ENCODE measurements at regions not wholly inside any gene's neighbourhood (a gene's known extent, or its start where the extent isn't known, plus 50 kb on each side); places are given as distances from the start of the nearest gene placed in this dataset.

DNA sequence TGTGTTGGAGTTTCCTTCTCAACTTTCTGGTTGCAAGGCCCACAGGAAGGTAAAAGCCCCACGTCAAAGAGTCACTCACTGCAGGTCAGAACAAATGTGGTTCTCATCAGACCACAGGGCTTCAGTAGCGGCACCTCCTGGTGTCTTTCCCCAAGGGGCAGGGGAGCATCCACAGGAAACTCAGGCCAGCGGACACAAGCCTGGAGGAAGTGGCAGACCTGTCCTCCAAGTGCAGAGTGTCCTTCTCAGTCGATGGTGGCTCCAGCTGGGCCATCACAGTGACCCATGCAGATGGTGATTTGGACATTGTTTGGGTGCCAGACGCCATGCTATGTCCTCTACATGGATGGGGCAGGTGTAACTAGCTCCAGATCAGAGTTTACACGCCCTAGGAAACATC is 84.9 kb downstream of the ACKR3 start:
- DNase-seq (ENCODE audit: low read depth in 2 of 2) = no peak

DNA sequence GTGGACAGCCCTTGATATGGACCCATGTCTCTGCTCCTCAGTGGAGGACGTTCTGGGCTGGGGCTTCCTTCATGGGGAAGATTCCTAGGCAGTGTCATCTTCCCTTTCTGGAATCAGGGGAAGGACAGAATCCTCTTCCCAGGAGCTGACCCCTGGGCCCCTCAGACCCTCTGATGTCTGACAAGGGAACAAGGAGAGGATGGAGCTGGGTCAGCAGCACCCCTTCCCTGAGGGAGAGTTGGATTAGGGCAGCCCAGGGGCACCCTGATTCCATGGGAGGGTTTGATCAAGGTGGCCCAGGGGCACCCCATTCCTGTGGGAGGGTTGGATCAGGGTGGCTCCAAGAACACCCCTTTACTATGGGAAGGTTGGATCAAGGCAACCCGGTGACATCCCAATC is 86.5 kb downstream of the ACKR3 start:
- DNase-seq (ENCODE audit: low read depth in 2 of 2) = no peak

DNA sequence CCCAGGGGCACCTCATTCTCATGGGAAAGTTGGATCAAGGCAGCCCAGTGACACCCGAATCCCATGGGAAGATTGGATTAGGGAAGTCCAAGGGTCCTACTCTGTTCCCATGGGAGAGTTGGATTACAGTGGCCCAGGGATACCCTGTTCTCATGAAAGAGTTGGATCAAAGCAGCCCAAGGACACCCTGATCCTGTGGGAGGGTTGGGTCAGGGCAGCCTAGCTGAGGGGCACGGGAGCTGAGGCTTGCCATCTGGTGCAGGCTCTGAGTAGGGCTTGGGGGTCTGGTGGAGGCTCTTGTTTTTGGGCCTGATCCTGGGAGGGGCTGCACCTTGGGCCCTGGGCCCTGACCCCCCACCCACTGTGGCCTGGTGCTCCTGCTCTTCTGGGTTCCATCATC is 87.1 kb downstream of the ACKR3 start:
- DNase-seq (ENCODE audit: low read depth in 2 of 2) = no peak

DNA sequence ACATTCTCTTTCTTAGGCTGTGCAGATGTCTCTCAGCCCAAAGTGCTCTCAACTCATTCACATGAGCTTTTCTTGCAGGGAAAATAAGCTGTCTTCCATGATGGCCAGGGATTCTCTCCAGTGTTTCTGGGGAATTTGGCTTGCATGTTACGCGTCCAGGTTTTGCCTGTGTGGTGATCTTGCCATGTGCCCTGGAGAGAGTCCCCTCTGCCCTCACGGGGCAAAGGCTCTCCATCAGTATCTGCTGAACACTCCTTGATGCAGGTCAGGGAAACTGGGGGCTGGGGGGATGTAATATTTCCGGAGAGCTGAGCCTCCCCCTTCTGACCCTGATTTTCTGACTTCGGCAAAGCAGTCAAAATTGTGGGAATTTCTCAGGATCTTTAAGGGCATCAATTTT is 87.6 kb downstream of the ACKR3 start:
- DNase-seq (ENCODE audit: low read depth in 2 of 2) = no peak

DNA sequence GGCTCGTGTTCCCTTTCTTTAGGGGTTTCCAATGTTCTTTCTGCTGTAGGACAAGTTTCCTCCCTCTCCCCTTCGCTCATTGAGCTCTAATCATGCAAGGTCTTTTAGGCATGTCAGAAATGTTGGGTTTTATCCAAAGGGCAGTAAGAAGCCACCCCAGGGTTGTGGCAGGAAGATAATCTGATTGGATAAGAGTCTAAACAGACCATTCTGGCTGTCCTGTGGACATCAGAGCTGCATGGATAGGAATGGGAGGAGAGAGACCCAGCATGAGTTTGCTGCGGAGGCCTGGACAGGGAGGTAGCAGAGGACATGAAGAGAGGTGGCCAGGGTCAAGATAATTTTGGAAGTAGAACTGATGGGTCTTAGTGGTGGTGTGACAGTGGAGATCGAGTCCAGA is 88.2 kb downstream of the ACKR3 start:
- DNase-seq (ENCODE audit: low read depth in 2 of 2) = no peak

DNA sequence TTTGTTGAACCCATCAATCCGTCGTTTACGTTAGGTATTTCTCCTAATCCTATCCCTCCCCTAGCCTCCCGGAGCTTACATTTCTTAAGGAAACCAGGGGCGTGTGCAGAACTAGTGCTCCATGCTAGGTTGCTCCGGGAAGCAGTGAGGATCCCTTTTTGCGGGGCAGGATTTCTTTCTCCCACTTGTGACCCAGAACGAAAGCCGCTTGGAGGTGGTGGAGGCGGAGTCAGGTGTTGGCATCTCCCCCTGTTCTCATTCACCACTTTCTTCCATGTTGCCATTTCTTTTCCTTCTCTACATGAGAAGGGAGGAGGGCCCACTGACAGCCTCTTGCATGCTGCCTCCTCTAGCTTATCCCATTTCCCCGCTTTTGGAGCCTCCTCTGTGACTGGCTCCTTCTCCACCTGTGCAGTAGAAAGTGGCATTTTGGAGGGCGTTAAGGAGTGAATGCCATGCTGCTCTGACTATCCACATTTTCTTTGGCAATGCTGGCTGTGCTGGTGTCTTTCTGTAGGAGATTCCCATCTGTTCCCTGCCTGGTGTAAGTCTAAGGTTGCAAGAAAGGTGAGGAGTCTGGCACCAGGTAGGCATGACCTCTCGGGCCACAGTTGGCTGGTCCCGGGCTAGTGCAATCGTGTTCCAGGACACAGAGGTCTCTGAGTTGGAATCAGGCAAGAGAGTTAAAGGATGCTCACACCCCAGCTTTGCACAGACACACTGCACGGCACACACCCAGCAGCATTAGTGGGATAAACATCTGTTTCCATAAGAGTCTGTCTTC is 89.5 kb downstream of the ACKR3 start:
- no peak for DNase-seq (ENCODE audit: low read depth in 2 of 2)

DNA sequence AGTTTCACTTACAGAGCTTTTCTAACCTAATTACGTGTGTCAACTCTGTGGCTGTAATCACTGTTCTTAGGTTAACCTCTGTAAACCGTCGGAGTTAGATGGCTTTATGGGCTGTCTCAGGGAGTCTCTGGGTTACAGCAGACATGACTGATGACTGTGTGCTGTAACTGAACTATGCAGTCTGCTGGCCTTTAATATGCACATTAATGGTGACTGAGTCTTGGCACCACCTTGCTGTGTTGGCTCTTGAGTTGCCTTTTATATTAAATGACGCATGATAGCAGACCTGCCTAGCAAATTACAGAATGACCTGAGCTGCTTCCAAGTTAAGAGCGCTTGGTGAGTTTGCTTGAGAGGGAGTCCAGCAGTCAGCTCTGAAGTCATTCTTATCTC is 90.1 kb downstream of the ACKR3 start:
- DNase-seq (ENCODE audit: low read depth in 2 of 2) = no peak

DNA sequence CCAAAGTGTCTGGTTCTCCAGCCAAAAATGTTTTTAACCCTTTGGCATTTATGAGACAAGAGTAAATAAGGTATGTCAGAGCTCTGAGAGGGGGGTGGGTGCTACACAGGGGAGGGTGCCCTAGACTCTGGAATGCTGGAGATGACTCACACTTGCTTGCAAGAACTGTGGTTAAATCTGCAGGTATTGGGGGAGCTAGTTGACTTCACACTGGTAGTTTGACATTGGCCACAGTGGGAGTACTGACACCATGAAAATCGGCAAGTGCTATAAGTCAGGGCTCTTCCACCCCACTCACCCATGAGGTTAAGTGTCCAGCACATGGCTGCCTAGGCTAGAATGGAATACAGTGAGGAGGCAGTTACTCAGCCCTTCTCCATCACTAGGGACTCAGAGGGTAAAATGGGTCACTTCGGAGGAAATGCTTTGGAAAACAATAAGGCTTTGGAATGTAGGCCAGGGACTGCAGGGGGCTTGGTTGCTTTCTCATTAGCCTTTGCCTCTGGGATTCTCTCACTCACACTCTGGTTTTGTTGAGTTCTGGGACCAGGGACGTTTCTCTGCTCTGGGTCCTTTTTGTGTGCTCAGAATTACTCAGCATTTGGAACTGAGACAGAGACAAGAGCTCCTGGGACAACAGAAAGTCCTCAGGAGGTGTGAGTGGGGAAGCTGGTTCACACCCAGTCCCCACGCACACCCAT is 91.6 kb downstream of the ACKR3 start:
- DNase-seq (ENCODE audit: low read depth in 2 of 2) = no peak

DNA sequence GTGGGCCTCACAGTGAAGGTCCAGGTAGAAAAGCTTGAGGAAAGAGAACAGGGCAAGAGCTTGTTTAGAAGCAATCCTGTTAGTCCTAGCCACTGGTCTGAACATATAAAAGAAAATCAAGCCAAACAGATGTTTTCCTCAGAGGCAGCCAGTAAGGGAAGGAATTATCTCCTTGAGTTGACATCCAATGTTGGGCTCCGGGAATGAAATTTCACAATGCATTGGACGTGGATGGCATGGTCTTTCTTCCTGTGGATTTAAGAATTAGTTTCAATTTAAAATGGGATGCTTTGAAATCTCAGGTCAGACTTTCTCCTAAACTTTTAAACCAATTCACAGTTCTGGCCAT is 92.1 kb downstream of the ACKR3 start:
- DNase-seq (ENCODE audit: low read depth in 2 of 2) = no peak

DNA sequence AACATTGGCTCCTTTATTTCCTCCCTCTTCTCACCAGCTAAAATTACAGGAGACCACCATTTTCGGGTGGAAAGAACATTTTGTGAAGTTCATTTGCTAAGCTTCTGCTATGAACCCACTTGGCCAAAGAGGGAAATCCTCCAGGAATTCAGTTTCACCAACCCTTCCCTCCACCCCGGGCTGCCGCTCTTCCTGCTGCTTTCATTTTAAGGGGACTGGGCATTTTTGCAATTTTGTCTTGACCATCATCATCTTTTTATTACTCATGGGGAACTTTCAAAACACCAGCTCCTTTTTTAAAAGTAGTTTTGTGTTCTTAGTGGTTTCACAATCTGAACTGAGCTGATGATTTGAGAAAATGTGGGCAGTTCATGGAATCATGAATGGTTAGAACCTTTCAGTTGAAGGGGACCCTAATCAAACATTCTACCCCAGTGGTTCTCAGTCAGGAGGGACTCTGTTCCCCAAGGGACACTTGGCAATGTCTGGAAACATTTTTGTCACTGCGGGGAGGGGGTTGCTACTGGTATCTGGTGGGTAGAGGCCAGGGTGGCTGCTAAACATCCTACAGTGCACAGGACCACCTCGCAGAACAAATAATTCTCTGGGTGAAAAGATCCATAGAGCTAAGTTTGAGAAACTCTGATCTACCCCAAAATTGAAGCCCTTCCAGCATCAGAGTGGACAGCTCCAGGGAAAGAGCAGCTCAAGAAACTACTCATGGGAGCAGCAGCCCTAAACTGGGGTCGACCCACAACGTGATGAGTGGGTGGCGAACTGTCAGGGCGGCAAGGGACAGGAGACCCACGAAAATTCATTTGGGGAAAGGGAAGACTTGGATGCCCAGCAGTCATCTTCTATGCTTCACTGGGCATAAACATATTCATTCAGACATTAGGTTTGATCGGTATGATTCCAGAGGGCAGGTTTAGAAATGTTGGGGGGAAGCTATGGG is 92.9 kb downstream of the ACKR3 start:
- DNase-seq (ENCODE audit: low read depth in 2 of 2) = no peak

DNA sequence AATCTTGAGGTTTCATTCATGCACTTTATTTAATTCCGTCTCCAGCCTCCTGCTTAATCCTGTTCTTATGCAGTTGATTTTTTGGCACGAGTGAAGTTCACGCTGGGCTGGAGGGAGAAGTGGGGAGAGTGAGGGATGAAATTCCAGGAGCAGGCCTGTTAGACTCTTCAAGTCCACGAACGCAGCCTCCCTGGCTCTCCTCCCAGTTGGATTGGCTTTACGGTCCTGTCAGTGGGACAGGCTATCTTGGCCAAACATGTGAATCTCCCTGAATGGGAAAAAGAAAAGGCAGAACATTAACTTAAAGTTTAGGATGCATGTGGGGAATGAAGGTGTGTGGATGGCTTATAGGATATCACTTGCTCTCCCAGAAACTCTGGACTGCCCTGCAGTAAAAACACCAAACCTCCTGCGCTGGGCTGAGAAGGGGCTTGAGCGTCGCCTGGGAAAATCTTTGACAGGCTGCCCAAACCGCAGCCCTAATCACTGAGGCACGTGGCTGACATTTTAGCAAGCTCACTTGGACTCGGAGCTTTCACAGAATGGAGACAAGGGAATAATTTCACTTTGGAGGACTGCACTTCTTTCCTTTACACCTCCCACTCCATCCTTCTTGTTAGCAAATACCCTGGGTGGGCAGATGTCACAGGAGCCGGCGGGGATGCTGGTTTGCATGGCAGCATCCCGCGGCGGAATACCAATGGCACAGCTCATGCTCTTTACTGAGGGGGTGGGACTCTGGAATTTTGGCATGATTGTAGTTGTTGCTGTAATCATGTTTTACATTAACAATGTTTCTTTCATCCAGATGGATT is 93.9 kb downstream of the ACKR3 start:
- DNase-seq (ENCODE audit: low read depth in 2 of 2) = no peak

DNA sequence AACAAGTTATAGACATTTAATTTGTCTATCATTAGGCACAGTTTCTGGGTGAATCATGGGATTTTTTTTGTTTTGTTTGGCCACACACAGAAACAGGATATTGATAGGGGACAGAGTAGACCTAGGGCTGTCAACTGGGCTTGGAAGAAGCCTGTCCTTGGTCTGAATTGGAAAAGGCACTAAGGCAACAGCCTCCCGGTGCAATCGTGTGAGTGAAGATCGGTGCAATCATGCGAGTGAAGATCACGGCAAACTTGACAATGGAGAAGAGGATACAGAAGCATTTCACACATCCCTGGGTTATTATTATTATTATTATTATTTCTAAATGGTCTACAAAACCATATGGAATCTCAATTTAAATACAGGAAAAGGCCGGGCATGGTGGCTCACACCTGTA is 94.5 kb downstream of the ACKR3 start:
- no peak for DNase-seq (ENCODE audit: low read depth in 2 of 2)

DNA sequence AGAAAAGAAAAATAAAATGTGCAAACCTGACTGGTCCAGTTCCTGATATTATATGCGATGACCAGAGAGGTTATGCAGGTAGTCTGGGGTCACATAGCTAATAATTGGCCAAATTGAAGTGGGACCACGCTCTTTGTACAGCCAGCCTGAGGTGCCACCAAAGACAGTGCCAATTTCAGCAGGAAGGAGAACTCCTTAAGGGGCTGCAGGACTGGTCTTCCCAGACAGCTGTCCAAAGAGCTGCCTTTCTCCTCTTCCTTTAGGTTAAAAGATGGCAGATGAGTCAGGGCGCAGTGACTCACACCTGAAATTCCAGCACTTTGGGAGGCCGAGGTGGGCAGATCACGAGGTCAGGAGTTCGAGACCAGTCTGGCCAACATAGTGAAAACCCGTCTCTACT is 95.5 kb downstream of the ACKR3 start:
- no peak for DNase-seq (ENCODE audit: low read depth in 2 of 2)

DNA sequence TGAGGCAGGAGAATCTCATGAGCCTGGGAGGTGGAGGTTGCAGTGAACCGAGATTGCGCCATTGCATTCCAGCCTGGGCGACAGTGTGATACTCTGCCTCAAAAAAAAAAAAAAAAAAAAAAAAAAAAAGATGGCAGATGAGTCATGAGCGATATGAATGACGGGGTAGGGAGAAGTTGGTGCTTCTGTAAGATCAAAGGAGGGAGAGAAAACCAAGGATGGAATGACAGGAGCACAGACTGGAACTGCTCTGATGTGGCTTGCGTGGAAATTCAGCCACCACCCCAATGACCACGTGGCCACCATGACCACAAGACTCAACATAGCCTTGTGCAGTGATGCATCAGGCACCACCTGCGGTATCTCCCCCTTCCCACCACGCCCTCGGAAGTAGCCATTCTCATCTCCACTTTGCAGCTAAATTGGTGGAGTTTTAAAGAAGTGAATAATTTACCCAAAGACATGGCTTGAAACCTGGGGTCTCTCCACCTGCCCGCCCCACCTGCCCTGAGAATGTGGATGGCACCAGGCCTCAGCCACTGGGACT is 96.0 kb downstream of the ACKR3 start:
- DNase-seq (ENCODE audit: low read depth in 2 of 2) = no peak

DNA sequence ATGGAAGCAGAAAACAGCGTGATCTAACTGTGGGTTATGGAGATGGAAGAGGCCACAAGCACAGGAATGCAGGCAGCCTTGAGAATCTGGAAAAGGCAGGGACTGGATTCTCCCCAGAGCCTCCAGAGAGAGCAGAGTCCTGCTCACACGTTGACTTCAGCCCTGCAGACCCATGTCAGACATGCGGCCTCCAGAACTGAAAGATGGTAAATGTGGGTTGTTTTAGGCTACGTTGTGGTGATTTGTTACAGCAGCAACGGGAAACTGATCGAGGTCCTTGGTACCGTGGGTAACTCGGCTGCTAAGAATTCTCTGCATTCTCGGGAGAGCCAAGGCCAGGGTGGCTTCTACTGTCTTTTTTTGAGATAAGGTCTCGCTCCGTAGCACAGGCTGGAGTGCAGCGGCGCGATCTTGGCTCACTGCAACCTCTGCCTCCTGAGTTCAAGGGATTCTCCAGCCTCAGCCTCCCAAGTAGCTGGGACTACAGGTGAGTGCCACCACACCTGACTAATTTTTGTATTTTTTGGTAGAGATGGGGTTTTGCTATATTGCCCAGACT is 97.1 kb downstream of the ACKR3 start:
- no peak for DNase-seq (ENCODE audit: low read depth in 2 of 2)

DNA sequence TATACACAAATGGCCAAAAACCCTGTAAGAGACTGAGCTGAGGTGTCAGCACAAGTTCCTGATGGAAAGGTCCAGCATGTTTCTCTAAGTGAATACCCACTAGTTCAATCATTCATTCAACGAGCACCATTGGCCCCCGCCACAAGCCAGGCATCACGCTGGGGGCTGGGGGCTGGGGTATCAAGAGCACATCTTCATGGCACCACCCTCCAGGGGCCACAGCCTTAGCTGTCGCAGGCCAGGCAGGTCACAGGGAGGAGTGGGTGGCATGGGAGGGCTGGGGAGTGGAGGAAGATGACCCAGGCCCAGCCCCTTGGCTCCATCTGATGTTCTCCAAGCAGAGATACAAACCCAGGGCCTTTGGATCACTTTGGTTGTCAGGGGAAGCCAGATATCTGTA is 97.9 kb downstream of the ACKR3 start:
- DNase-seq (ENCODE audit: low read depth in 2 of 2) = no peak

DNA sequence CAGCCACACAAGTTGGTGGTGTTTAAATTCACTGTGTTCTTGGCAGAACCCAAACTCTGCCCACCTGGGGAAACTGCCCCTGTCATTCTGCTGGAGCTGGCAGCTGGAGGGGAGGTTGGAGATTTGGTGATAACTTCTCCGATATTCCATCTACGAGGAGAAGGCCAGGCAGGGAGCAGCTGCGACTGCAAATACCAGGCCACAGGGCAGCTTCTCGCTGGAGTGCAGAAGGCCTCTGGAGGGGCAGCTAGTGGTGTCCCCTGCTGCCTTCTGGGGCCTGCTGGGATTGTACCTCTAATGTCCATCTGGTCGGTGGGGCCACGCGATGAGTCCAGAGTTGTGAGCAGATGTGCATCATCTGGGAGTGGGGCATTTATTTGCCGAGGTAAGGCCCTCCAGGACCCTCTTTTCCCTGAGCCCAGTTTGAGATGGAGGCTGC is 98.9 kb downstream of the ACKR3 start:
- DNase-seq (ENCODE audit: low read depth in 2 of 2) = no peak

DNA sequence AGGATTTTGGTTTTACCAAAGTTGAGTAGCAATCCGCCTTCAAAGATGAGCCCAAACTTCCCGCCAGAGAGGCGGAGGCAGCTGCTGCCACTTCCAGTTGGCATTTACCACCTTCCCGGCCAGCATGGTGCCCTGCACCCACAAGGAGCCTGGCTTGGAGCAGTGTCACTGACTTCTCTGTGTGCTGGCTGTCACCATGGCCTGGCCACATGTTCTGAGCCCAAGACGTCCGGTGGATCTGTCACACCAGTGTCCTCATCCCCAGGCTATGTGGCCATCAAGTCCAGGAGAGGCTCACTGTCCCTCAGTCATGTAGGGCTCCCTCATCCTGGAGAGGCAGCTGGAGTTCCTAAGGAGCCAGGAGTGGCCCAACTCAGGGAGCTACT is 100.6 kb downstream of the ACKR3 start:
- DNase-seq (ENCODE audit: low read depth in 2 of 2) = no peak

DNA sequence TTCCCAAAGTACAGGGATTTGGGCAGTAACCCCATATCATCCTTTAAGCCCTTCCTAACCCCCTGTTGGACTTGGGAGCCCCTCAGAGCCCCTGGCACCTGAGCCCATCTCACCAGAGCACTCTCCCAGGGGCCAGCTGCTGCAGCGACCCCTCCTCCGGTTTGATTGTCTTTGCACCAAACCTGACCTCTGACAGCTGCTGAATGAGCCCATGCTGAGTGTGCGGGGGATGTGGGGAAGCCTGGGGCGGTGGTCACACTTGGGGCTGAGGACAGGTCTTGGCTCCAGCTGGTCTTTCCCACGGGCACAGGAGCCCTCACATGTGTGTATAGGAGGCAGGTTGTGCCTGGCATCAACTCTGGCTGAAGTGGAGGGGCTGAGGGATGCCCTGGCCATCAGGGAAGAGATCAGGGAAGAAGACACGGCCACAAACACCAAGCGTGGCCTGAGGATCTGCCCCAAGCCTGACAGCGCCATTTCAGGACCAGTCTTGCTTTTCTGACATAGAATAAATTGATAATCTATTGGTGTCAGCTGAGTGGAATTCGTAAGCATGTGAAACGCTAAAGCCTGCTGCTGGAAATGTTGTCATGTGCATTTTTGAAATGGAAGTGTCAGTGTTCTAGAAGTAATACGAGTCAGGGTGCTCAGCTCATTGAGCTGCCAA is 102.4 kb downstream of the ACKR3 start:
- DNase-seq (ENCODE audit: low read depth in 2 of 2) = no peak

DNA sequence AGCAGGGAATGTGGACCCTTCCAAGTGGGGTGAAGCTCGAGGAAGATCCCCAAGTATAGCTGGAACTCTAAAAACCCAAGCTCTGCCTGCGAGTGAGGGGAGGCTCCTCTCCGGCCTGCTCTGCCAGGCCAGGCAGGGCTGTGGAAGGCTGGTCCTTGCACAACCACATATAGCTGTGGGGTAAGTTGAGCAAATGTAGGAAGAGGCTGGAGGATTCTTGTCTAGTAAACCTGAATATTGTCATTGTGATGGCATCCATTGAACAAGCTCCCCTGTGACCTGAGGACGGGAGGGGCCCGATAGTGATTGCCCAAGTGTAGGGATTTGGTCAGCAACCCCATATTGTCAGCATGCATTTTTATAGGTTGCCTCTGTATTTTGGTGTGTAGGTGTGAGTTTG is 103.0 kb downstream of the ACKR3 start:
- no peak for DNase-seq (ENCODE audit: low read depth in 2 of 2)

Data from dermis microvascular lymphatic vessel endothelial cell (primary cell).